CD4-positive, alpha-beta T cell treated with Interleukin-15 for 4 hours (primary cell): ENCODE measurements at regions not wholly inside any gene's neighbourhood (a gene's known extent, or its start where the extent isn't known, plus 50 kb on each side); places are given as distances from the start of the nearest gene placed in this dataset.

Experiments used
- DNase-seq: peaks from one replicate; pipeline ENCODE4 v3.0.0-alpha.2; 2020; ENCODE audit warnings: low spot score

- DNase-seq, result no peak
These were observed 613.6 kb upstream of the KLF4 start for GRCh38 chr9:108103046-108103693.

GRCh38 chr9:108101410-108101809 lies 611.8 kb upstream of the KLF4 start:
- no peak for DNase-seq

DNA sequence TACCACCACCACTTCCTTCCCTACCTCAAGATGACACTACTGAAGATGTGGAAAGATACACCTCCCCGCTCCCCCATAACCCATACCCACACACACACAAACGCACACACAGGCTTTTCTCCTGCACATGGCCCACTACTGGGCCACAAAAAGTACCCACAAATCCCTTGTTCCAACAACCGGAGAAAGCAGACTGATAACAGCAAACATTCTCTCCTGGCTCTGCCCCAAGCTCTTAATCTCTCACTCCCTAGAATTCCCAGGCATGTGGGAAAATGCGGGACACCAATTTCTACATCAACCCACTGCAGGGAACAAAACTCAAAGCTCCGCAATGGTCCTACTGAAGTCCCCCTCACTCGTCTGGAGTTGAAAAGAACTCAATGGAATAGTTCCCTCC lies 611.0 kb upstream of the KLF4 start:
- no peak for DNase-seq

GRCh38 chr9:108099854-108100253 lies 610.3 kb upstream of the KLF4 start:
- DNase-seq, result no peak

DNA sequence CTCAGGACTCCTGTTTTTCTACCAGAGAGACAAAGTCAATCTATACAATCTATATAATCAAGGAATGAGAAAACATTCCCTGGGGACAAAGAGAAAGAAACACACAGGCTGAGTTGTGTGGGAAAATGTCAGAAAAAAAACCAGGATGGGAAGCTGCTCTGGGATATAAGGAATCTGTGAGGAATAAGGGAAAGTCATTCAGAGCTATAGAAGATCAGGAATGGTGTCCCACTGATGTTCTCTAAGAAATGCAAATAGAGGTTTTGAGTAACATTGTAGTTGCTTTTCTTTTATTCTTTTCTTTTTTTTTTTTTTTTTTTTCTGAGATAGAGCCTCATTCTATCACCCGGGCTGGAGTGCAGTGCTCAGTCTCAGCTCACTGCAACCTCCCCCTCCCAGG lies 605.9 kb upstream of the KLF4 start:
- no peak for DNase-seq

- DNase-seq, result no peak
These were observed 605.1 kb upstream of the KLF4 start for GRCh38 chr9:108094676-108094993.

- no peak for DNase-seq
These were observed 604.5 kb upstream of the KLF4 start for GRCh38 chr9:108093773-108094675.

GRCh38 chr9:108088916-108089315 lies 599.3 kb upstream of the KLF4 start:
- no peak for DNase-seq

DNA sequence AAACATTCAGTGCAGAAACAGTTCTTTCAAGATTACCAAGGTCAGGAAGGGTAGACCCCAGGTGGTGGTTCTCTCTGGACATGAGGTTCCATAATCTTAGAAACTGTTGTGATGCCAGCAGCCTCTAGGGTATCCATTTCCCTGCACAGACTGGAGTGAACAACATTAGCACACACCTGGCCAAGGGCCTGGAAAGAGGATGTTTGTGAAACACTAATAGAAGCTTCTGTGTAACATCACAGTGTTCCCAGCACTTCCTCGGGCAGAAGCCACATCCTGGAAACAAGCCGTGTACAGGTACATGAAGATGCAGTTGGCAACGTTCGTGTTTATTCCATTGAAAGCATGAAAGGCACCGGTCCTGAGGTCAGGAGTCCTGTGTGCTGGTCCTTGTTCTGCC lies 598.2 kb upstream of the KLF4 start:
- DNase-seq, result no peak

DNA sequence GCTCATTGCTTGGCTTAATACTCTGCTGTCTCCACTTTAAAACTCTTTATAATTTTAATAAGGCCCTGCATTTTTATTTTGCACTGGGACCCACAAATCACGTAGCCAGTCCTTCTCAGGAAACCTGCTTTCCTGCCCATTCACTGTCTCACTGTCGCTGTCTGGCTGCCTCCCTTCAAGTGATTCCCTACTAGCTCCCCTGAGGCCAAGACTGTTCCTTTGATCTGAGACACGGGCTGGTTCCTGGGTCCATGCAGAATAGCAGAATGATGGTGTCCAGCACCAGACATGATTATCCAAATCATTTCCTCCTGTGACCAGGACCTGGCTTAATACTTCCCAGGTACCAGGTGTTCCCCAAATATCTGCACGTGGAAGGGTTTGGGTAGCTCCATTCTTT lies 597.1 kb upstream of the KLF4 start:
- no peak for DNase-seq

DNA sequence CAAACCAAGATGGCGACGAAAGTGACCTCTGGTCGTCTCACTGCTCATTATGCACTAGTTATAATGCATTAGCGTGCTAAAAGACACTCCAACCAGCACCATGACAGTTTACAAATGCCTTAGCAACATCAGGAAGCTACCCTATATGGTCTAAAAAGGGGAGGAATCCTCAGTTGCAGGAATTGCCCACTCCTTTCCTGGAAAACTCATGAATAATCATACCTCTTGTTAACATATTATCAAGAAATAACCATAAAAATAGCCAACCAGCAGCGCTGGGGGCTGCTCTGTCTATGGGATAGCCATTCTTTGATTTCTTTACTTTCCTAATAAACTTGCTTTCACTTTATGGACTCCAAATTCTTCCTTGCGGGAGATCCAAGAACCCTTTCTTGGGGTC lies 595.7 kb upstream of the KLF4 start:
- DNase-seq, result no peak

- no peak for DNase-seq
These were observed 594.3 kb upstream of the KLF4 start for GRCh38 chr9:108083796-108084352.

DNA sequence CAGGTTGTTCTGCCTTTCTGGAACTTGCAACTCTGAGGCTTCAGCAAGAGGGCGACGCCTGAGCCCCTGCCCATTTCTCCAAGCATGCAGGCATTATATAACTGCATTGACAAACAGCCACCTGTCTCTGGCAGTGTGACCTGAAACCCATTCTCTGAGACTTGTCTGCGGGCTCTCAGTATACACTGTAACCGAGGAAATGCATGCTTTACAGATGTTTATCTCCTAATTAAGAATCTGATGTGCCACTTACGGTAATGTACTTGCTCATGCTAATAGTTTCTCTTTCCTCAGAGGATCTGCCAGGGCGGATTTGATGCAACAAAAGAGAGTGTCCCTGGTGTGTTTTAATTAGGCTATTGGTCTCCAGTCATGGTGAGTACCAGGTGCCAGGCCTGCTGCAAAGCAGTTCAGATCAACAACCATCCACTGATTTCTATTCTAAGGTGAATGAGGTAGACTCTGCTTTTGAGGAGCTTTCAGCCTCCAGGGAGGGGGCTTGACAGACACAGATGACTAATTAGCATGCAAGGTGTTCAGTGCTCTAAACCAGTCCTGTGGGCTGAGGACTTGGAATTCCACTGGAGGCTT lies 593.7 kb upstream of the KLF4 start:
- DNase-seq, result no peak

- DNase-seq, result no peak
These were observed 591.5 kb upstream of the KLF4 start for GRCh38 chr9:108081112-108081511.

DNA sequence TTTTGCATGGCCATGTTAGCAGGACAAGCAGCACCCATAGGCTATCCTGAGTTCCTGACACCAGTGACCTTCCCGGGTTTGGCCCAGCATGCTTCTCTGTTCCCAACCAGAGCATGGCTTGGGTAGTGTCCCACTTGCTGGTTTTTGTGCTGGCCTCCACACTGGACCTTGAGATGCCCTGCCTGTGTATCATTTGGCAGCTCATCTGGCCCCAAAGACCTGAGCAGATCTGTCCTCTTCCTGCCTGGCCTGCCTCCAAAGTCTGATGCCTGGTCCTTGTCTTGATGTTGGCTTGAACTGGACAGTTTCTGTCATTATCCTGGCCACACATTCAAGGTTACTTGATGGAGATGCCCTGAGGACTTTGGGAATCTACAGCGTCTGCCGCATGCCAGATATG lies 590.7 kb upstream of the KLF4 start:
- DNase-seq, result no peak

DNA sequence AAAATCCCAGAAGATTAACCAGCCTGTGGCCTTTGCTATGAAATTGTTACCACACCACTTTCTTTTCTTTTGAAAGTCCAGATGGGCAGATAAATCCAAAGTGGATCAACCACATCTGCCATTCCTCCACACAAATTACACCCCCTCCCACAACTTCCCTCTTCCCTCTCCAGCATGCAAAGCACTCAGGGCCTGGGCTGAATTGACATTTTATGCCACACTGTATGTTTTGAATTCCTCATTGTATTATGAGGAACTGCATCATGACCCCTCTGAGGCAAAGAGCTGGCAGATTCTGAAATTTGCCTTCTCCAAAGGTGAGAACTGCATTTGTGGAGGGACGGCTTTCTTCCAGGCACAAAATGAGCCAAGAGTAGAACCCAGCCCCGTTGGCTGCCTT lies 589.2 kb upstream of the KLF4 start:
- DNase-seq, result no peak

GRCh38 chr9:108078375-108078774 lies 588.8 kb upstream of the KLF4 start:
- no peak for DNase-seq

DNA sequence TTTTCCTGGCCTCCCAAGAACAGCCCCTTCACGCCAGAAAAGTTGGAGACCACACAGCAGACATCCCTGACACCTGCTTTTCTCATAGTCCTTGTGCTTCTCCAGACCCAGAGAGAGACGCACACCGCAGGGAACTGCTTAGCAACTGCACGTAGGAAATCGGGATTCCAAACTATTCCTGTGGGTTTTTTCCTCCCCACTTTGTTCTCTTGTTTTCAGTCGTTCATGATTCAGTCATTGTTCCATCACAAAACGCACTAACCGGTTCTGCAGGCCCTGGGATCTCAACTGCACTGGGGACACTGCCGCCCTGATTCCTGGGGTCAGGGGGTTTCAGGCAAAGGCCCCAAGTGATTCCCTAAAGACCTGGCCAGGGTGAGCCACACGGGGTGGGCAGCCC lies 588.0 kb upstream of the KLF4 start:
- no peak for DNase-seq

DNA sequence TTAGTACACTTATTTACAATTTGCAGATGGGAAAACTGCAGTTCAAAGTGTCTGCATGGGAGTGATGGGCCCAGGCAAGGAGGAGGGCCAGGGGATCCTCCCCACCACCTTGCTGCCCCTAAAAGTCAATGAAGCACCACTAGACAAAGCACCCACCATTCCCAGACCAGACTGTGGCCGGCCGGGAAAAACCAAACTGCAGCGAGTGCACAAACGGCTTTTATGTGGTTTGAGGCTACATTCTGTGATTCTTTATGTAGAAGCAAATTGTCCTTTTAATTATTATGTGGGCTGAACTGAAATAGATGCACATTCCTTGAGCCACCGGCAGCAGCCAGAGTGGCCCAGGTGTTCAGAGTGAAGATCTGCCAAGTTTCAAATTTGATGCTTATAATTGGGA lies 585.3 kb upstream of the KLF4 start:
- no peak for DNase-seq

DNA sequence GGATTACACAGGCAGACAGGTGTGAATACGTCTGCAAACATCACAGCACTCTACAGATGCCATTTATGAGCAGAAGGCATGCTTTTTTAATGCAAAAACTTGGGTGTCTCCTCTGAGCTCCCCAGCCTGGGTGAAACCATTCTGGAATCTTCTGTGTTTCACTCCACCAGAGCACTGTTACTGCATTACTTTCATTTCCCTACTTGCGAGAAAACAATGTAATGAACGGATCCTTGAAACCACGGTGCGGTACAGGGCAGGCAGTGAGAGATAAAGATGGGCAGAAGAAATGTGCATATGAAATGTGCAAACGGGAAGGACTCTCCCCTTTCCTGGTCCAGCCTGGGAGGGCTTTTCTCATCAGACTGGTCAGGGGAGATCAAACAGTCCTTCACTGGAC lies 584.3 kb upstream of the KLF4 start:
- no peak for DNase-seq

GRCh38 chr9:108072740-108073139 lies 583.2 kb upstream of the KLF4 start:
- no peak for DNase-seq

DNA sequence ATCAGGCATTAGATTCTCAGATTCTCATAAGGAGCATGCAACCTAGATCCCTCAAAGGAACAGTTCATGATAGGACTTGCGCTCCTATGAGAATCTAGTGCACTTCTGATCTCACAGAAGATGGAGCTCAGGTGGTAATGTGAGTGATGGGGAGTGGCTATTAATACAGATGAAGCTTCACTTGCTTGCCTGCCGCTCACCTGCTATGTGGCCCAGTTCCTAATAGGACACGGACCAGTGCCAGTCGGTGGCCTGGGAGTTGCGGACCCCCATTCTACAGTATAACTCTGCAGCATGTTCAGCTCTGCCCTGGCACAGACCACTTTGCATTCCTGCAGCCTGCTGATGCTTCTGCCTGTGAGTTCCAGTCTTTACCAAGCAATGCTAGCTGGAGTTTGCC lies 581.3 kb upstream of the KLF4 start:
- DNase-seq, result no peak

DNA sequence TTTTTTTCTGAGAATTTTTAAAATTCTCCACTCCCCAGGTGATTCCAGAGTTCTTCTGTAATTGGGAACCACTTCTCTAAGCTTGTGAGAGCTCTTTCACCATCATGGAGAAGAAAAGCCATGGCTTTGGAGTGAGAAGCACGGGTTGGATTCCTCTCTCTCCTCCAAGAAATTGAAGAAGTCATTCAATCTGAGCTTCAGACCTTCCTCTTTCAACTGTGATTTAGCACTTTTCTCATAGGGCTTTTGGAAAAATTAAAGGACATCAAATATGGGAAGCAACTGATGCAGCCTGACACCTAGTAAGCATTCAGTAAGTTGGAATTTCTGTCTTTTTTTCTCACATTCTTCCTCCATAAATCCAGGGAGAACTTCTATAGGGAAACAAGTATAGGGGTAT lies 580.4 kb upstream of the KLF4 start:
- DNase-seq, result no peak
